ENCODE measurements at regions not wholly inside any gene's neighbourhood (a gene's known extent, or its start where the extent isn't known, plus 50 kb on each side); places are given as distances from the start of the nearest gene placed in this dataset.

DNA sequence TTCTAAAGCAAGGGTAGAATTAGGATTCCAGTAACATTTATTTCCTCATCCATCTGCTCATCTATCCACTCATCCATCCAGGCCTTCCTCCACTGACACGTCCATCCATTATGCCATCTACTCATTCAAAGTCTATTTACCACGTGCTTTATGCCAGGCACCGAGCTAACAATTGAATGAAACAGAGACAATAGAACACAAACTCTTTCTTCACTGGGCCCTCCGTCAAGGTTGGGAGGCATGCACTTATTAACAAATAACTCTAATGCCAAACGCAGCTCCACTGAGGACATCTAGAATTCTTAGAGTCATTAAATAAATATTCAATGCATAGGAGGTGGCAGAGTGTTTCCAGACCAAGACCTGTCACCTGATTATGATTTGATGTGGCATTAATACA lies 262.7 kb downstream of the CYRIA start:
- Histone ChIP-seq H3K18ac (ENCODE audit: low read depth, low read length) (no peak overlapping the region), H3K79me1 (ENCODE audit: low read depth in 1 of 2, low read length in 2 of 2) (no peaks in the 10 kb centered on the region), H4K8ac (ENCODE audit: low read depth in 2 of 2, low read length in 2 of 2) (no peak overlapping the region), H3K4me3 (ENCODE audit: insufficient read depth, low read depth, low read length) (no peak overlapping the region), H3K56ac (ENCODE audit: extremely low read depth, insufficient read depth, low read length) (no peak overlapping the region), H2BK5ac (ENCODE audit: low read depth, low read length, poor library complexity, severe bottlenecking) (no peak overlapping the region), H3K9me1 (ENCODE audit: insufficient read depth, low read length) (no peaks in the 10 kb centered on the region), H3K4me1 (ENCODE audit: control insufficient read depth, insufficient read depth, low read length) (no peaks in the 10 kb centered on the region), H2AFZ (replicated peaks; ENCODE audit: low read length, poor library complexity) (no peak overlapping the region), H2BK120ac (ENCODE audit: low read depth, low read length) (no peak overlapping the region), H3K27ac (ENCODE audit: insufficient read depth, low read length) (no peak overlapping the region), H3K4me2 (ENCODE audit: low read depth, low read length) (no peak overlapping the region), H4K20me1 (ENCODE audit: insufficient read depth, low read length) (no peaks in the 10 kb centered on the region), H2AK9ac (replicated peaks; ENCODE audit: low read depth, low read length, poor library complexity) (no peak overlapping the region), H2BK20ac (ENCODE audit: low read depth, low read length) (no peak overlapping the region), H3K9ac (ENCODE audit: low read depth, low read length) (no peak overlapping the region), H3K23ac (ENCODE audit: low read depth, low read length) (no peak overlapping the region), H4K91ac (ENCODE audit: insufficient read depth, low read depth, low read length) (no peak overlapping the region), H2BK15ac (ENCODE audit: low read depth, low read length) (no peak overlapping the region), H3K14ac (replicated peaks; ENCODE audit: low read depth, low read length) (no peak overlapping the region), H3K27me3 (ENCODE audit: control insufficient read depth, insufficient read depth, low read length) (no peaks in the 10 kb centered on the region), H3K36me3 (ENCODE audit: control insufficient read depth, insufficient read depth, low read length) (no peaks in the 10 kb centered on the region), H3K9me3 (ENCODE audit: control insufficient read depth, insufficient read depth, low read length) (peaks cover 22% of the 10 kb centered on the region), H2AK5ac (ENCODE audit: low read depth, low read length) (no peak overlapping the region), H3K4ac (ENCODE audit: low read depth, low read length) (no peak overlapping the region), H4K5ac (ENCODE audit: low read depth, low read length) (no peak overlapping the region)
- no peak for ATAC-seq (ENCODE audit: low read depth)
- in situ Hi-C loops (cut with MboI; ENCODE audit: low sequenced_read_pairs) (no loop called here), dilution Hi-C loops (cut with HindIII; ENCODE audit: low sequenced_read_pairs, unreplicated experiment) (no loop called here), intact Hi-C loops (cut with micrococcal nuclease) (no loop called here)
- CTCF ChIA-PET, result no interaction called here
- POLR2A ChIA-PET (ENCODE audit: unreplicated experiment), result no interaction called here
- BruUV-seq (replicated peaks), result no TSS peak
- TF ChIP-seq, protein P1, sequence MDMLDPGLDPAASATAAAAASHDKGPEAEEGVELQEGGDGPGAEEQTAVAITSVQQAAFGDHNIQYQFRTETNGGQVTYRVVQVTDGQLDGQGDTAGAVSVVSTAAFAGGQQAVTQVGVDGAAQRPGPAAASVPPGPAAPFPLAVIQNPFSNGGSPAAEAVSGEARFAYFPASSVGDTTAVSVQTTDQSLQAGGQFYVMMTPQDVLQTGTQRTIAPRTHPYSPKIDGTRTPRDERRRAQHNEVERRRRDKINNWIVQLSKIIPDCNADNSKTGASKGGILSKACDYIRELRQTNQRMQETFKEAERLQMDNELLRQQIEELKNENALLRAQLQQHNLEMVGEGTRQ (IDR thresholded peaks at IDR 0.05; ENCODE audit: low read depth, low read length), result no peak
- TF ChIP-seq NFE2L2 (IDR thresholded peaks at IDR 0.05; ENCODE audit: low read depth, low read length), result no peak
- no peak for TF ChIP-seq MAZ (IDR thresholded peaks at IDR 0.05; ENCODE audit: borderline replicate concordance, low read depth, low read length)
- TF ChIP-seq RAD21 (IDR thresholded peaks at IDR 0.05; ENCODE audit: low read length), result no peak
- no peak for TF ChIP-seq CTCF (conservative IDR thresholded peaks at IDR 0.05; ENCODE audit: low read depth, low read length)
- TF ChIP-seq RFX5 (IDR thresholded peaks at IDR 0.05; ENCODE audit: low read depth, low read length), result no peak
- no peak for TF ChIP-seq POLR2A (IDR thresholded peaks at IDR 0.05; ENCODE audit: low read depth, low read length)
- no peak for TF ChIP-seq MXI1 (IDR thresholded peaks at IDR 0.05; ENCODE audit: borderline replicate concordance, low read depth, low read length)
- no peak for TF ChIP-seq FOS (IDR thresholded peaks at IDR 0.05; ENCODE audit: low read depth, low read length)
- TF ChIP-seq MAFK (IDR thresholded peaks at IDR 0.05; ENCODE audit: low read depth, low read length), result no peak
- TF ChIP-seq CEBPB (IDR thresholded peaks at IDR 0.05; ENCODE audit: low read depth, low read length), result no peak
- no peak for TF ChIP-seq BHLHE40 (IDR thresholded peaks at IDR 0.05; ENCODE audit: low read depth, low read length)
- TF ChIP-seq, protein P2, sequence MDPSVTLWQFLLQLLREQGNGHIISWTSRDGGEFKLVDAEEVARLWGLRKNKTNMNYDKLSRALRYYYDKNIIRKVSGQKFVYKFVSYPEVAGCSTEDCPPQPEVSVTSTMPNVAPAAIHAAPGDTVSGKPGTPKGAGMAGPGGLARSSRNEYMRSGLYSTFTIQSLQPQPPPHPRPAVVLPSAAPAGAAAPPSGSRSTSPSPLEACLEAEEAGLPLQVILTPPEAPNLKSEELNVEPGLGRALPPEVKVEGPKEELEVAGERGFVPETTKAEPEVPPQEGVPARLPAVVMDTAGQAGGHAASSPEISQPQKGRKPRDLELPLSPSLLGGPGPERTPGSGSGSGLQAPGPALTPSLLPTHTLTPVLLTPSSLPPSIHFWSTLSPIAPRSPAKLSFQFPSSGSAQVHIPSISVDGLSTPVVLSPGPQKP (IDR thresholded peaks at IDR 0.05; ENCODE audit: borderline replicate concordance, low read depth, low read length), result no peak
- DNase-seq, result no peak
- 25% methylated on average over 2 of the region's 5 CpGs; no CpG with 5 or more reads in 1 of the 2 experiments for WGBS, 2 experiments (ENCODE audit: extremely low coverage in 2 of 2, insufficient read length in 1 of 2)

Measured in IMR-90 (cell line).